GM18951 (cell line): ENCODE measurements at regions not wholly inside any gene's neighbourhood (a gene's known extent, or its start where the extent isn't known, plus 50 kb on each side); places are given as distances from the start of the nearest gene placed in this dataset.

Experiments used
- POLR2A ChIP-seq: IDR thresholded peaks from 4 replicates; pipeline ENCODE4 v1.6.1; 2011; ENCODE audit warnings: mild to moderate bottlenecking; ENCODE audit not compliant: insufficient read length, insufficient read depth; ENCODE audit errors: extremely low read depth
- in situ Hi-C: fragments of 300-500 bp; cut with MboI; formaldehyde crosslinking; loops from one replicate; pipeline ENCODE4 v1.12.0; 2022; ENCODE audit warnings: low sequenced_read_pairs, mixed read lengths, inconsistent platforms; ENCODE audit not compliant: unreplicated experiment

GRCh38 chr13:109611912-109612691 lies 174.3 kb downstream of the IRS2 start:
- in situ Hi-C loops: no loop called here

GRCh38 chr13:109610517-109610916 lies 175.9 kb downstream of the IRS2 start:
- in situ Hi-C loops: no loop called here
- TF ChIP-seq POLR2A: no peak

More at GRCh38 chr13:109611912-109612691, 174.3 kb downstream of the IRS2 start:
- TF ChIP-seq POLR2A: no peak

- in situ Hi-C loops: no loop called here
These were observed 177.9 kb downstream of the IRS2 start for GRCh38 chr13:109608503-109608902.

GRCh38 chr13:109608059-109608458 lies 178.3 kb downstream of the IRS2 start:
- TF ChIP-seq POLR2A: no peak
- in situ Hi-C loops: no loop called here

More at GRCh38 chr13:109608503-109608902, 177.9 kb downstream of the IRS2 start:
- TF ChIP-seq POLR2A: no peak

GRCh38 chr13:109606520-109606919 lies 179.9 kb downstream of the IRS2 start:
- in situ Hi-C loops: no loop called here
- TF ChIP-seq POLR2A: no peak

GRCh38 chr13:109605846-109606245 lies 180.5 kb downstream of the IRS2 start:
- in situ Hi-C loops: no loop called here
- no peak for TF ChIP-seq POLR2A

GRCh38 chr13:109604894-109605293 lies 181.5 kb downstream of the IRS2 start:
- in situ Hi-C loops: no loop called here
- TF ChIP-seq POLR2A: no peak

- in situ Hi-C loops: no loop called here
- TF ChIP-seq POLR2A: no peak
These were observed 184.0 kb downstream of the IRS2 start for GRCh38 chr13:109602356-109602755.

- in situ Hi-C loops: no loop called here
- TF ChIP-seq POLR2A: no peak
These were observed 186.3 kb downstream of the IRS2 start for GRCh38 chr13:109599901-109600657.

- in situ Hi-C loops: no loop called here
- no peak for TF ChIP-seq POLR2A
These were observed 190.9 kb downstream of the IRS2 start for GRCh38 chr13:109595471-109595870.

GRCh38 chr13:109593230-109593629 lies 193.2 kb downstream of the IRS2 start:
- in situ Hi-C loops: no loop called here
- no peak for TF ChIP-seq POLR2A

- TF ChIP-seq POLR2A: no peak
- in situ Hi-C loops: no loop called here
These were observed 193.6 kb downstream of the IRS2 start for GRCh38 chr13:109592770-109593169.

- no peak for TF ChIP-seq POLR2A
- in situ Hi-C loops: no loop called here
These were observed 198.7 kb downstream of the IRS2 start for GRCh38 chr13:109587689-109588088.
